ENCODE measurements at regions not wholly inside any gene's neighbourhood (a gene's known extent, or its start where the extent isn't known, plus 50 kb on each side); places are given as distances from the start of the nearest gene placed in this dataset.
"Not testable (repeated sequence)": the region's sequence is repeated elsewhere in the genome, so short reads cannot be mapped to it uniquely, and the experiment has no call there.

GRCh38 chr15:36406366-36406765 lies 173.1 kb upstream of the CDIN1 start:
- DNase-seq (ENCODE audit: low read depth in 2 of 2), result no peak

DNA sequence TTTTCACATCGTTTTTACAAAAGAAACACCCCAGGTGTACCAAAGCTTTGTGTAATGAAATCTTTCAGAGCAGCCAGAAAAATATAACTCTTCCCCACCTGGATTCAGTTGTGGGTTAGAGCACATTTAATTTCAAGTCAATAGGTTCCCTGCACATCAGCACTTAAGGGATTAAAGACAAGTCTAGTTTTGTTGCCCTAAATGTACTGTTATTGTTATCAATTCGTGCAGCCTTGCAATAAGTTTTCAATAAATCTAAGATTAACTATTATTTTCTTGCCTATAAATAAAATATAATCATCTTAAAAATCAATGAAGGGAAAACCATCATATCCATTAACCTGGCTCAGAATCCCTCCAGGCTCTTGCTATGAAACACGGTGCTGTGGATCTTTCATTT lies 172.5 kb upstream of the CDIN1 start:
- no peak for DNase-seq (ENCODE audit: low read depth in 2 of 2)

DNA sequence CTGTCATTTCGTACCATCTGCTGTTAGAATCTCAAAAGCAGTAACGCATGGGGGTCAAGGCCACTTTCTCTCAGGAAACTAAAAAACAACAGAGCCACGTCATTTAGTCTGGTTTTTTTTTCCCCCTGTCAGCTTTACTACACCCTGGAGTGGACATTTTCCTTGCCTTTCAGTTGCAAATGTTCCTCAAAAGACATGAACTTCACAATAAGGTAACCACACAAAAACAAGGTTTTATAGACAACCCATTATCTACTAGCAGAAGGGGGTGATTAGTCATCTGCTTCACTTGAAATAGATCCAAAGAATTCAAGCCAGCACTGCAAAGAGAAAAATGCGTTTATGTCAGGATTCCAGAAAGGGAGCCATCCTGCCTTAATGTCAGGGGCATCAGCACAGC lies 171.8 kb upstream of the CDIN1 start:
- no peak for DNase-seq (ENCODE audit: low read depth in 2 of 2)

- DNase-seq (ENCODE audit: low read depth in 2 of 2), result no peak
Observed at GRCh38 chr15:36409819-36410218, 169.6 kb upstream of the CDIN1 start.

GRCh38 chr15:36414670-36415069 lies 164.8 kb upstream of the CDIN1 start:
- DNase-seq (ENCODE audit: low read depth in 2 of 2), result no peak

GRCh38 chr15:36415643-36416042 lies 163.8 kb upstream of the CDIN1 start:
- DNase-seq (ENCODE audit: low read depth in 2 of 2), result no peak

DNA sequence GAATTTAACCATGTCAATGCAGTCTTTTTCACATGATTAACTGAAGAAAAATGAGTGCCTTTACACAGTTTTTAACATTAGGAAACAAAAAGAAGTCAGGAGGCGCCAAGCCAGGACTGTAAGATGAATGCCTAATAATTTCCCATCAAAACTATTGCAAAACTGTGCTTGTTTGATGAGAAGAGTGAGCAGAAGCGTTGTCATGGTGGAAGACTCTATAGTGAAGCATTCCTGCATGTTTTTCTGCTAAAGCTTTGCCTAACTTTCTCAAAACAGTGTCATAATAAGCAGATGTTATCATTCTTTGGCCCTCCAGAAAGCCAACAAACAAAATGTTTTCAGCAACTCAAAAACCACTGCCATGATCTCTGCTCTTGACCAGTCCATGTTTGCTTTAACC lies 156.8 kb upstream of the CDIN1 start:
- DNase-seq (ENCODE audit: low read depth in 2 of 2), result no peak

- DNase-seq (ENCODE audit: low read depth in 2 of 2), result no peak
Observed at GRCh38 chr15:36426691-36427090, 152.7 kb upstream of the CDIN1 start.

DNA sequence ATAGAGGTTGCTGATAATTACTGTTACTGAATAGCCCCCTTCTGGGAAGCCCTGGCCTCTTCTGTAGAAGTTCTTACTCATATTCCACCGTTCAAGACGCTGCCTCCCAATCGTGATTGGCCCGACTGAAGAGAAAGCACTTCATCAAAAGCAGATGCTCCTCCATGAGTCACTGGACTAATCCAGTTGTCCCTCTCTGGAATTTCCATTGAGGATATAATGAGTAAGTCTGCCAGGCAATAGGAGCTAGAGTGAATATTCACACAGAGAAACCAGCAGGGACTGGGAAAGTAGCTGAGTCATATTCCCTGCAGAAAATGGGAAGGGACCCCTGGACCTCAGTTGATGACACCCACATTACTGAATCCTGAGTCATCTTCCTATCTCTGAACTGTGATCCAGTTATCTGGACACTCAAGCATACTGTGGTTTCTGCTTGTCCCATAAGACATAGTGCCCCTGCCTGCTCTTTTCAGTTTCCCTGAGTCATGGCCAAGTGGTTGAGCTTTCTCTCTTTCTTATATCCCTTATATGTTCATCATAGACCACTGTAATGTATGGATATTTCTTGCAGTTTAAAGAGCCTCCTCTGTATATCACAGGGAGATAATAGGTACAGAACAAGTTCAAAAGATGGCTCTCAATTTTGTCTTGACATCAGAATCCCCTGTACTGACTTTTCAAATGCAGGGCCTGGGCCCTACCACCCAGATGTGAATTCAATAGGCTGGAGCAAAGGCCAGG lies 151.2 kb upstream of the CDIN1 start:
- no peak for DNase-seq (ENCODE audit: low read depth in 2 of 2)

DNA sequence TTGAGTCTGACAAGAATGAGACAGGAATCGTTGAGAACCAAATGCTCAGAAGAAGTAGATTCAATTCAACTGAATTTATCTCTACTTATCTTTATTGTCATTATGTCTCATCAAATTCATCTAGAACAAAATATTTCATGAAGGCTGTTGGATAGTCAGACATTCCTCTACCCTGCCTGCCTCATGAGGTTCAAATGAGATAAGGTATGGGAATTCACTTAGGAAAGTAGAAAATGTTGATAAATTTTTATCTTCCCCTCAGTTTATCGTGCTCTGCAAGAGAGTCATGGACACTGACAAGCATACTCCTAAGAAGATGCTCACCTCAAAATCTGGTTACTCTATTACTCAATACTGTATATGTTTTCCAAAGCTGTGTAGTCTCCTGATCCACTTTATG lies 149.7 kb upstream of the CDIN1 start:
- DNase-seq (ENCODE audit: low read depth in 2 of 2), result no peak

- DNase-seq (ENCODE audit: low read depth in 2 of 2), result no peak
Observed at GRCh38 chr15:36430280-36430679, 149.1 kb upstream of the CDIN1 start.

DNA sequence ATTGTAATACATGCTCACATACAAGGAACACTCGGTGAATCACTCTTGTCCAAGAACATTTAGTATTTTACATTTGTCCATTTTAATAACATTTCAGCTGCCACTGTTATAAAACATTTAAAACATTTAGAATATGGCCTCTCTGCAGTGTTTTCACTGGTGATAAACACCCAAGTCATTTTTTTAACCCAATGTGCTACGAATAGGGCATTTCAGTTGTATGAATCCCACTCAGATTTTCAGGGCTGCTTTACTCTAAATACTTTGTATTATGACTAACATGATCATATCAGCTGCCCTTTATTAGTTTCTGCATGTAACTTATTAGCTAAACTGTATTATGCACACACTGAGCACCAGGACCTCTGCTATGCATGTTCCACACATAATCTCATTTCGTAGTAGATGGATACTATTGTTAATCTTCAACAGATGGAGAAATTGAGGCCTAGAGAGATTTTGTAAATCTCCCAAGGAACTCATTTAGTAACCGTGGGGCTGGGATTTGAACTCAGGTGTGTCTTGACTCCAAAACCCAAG lies 148.6 kb upstream of the CDIN1 start:
- DNase-seq (ENCODE audit: low read depth in 2 of 2), result no peak

- no peak for DNase-seq (ENCODE audit: low read depth in 2 of 2)
Observed at GRCh38 chr15:36432161-36432560, 147.3 kb upstream of the CDIN1 start.

DNA sequence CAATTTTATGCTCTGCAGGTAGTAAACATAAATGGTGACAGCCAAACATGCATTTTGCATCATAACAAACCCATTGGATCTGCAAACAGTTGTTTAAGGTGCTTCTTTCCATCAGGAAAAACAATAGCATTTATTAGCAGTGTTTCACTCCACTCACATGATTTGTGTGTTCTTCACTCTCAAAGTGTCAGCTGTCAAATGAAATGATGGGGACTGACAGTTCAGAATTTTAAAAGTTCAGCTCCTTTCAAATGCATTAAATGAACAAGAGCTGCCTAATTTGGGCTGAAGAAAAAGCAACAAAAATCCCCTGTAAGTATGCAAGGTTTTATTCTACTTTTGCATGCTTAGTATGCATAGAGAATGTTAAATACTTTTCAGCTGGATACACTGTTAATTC lies 145.2 kb upstream of the CDIN1 start:
- DNase-seq (ENCODE audit: low read depth in 2 of 2), result no peak

GRCh38 chr15:36438499-36438898 lies 140.9 kb upstream of the CDIN1 start:
- DNase-seq (ENCODE audit: low read depth in 2 of 2), result no peak

- no peak for DNase-seq (ENCODE audit: low read depth in 2 of 2)
Observed at GRCh38 chr15:36447373-36447772, 132.1 kb upstream of the CDIN1 start.

DNA sequence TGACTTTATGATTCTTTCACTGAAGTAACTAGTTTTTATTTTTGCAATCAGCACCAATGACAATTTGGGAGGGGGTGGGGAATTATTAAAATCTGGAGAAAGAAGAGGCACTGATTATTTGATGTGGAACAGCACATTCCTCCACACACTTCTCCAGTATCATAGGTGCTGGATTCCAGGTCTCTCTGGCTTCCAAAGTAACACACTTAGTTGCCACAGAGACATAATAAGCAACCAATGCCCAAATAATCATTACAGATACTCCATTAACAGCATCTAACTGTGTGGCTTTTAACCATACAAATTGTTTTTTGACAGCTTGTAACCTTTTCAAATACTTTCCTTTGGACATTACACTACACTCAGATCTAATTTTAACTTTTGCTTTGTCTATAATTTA lies 131.0 kb upstream of the CDIN1 start:
- DNase-seq (ENCODE audit: low read depth in 2 of 2), result no peak

GRCh38 chr15:36449084-36449661 lies 130.3 kb upstream of the CDIN1 start:
- DNase-seq (ENCODE audit: low read depth in 2 of 2), result no peak

DNA sequence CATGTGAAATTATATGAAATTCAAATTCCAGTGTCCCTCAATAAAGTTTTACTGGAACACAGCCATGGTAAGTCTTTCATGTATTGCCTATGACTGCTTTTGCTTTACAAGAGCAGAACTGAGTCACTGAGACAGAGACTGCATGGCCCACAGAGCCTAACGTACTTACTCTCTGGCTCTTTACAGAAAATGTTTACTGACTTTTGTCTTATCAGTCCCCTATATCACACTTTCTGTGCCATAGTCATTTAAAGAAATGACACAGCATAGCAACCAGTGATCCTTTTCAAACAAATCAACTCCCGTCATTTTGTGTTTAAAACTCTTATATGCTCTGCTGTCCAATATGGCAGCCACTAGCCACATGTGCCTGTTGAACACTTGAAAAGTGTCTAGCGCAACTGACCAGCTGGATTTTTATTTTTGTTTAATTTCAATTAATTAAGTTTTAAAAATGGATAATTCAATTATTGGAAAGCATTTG lies 129.7 kb upstream of the CDIN1 start:
- DNase-seq (ENCODE audit: low read depth in 2 of 2), result no peak

GRCh38 chr15:36454244-36454643 lies 125.2 kb upstream of the CDIN1 start:
- DNase-seq (ENCODE audit: low read depth in 2 of 2), result not testable (repeated sequence)

- DNase-seq (ENCODE audit: low read depth in 2 of 2), result no peak
Observed at GRCh38 chr15:36458411-36458810, 121.0 kb upstream of the CDIN1 start.

DNA sequence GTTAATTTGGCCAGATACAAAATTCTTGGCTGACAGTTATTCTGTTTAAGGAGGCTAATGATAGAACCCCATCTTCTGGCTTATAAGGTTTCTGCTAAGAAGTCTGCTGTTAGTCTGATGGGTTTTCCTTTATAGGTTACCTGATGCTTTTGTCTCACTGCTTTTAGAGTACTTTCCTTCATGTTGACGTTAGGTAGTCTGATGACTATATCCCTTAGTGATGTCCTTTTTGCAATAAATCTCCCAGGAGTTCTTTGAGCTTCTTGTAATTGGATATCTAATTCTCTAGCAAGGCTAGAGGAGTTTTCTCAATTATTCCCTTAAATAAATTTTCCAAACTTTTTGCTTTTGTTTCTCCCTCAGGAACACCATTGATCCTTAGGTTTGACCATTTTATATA lies 114.1 kb upstream of the CDIN1 start:
- DNase-seq (ENCODE audit: low read depth in 2 of 2), result no peak

GRCh38 chr15:36468746-36469145 lies 110.7 kb upstream of the CDIN1 start:
- DNase-seq (ENCODE audit: low read depth in 2 of 2), result no peak
